HG02938 (cell line): ENCODE measurements at regions not wholly inside any gene's neighbourhood (a gene's known extent, or its start where the extent isn't known, plus 50 kb on each side); places are given as distances from the start of the nearest gene placed in this dataset.

ENCODE experiments used
- ATAC-seq: cut with Tn5 transposase; IDR thresholded peaks from one replicate; pipeline ENCODE4 v1.9.1; 2021; ENCODE audit warnings: mild to moderate bottlenecking, moderate library complexity; ENCODE audit not compliant: unreplicated experiment

DNA sequence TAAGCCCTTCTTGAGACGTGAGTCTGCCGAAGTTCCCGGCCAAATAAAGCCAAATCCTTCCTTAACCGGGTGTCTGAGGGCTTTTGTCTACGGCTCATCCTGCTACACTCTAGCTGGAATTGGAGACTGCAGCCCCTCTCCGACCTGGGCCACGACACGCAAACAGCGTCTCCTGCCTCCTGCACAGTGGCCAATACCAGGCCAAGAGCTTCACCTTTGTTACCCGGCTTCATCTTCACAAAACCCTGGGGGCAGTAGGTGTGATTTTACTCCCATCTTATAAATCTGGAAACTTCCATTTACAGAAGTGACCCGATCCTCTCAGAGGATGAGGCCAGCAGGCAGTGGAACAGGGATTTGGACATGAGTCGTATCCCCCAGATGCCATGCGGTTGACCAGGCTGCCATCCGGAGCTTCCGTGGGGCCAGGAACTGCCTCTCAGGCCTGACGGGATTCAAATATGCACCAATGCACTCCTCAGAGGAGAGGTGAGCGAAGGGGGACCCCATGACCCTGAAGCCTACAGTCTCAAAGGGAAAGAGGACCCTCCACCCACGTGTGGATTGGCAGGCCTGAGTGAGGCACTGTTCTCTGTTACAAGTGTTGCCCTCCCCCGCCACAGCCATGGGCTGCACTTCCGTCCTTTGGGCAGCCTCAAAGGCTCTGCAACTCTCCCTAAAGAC, 53.2 kb upstream of the KLF13 start:
- ATAC-seq: no peak

- no peak for ATAC-seq
These were observed 51.9 kb upstream of the KLF13 start for GRCh38 chr15:31274496-31275330.

DNA sequence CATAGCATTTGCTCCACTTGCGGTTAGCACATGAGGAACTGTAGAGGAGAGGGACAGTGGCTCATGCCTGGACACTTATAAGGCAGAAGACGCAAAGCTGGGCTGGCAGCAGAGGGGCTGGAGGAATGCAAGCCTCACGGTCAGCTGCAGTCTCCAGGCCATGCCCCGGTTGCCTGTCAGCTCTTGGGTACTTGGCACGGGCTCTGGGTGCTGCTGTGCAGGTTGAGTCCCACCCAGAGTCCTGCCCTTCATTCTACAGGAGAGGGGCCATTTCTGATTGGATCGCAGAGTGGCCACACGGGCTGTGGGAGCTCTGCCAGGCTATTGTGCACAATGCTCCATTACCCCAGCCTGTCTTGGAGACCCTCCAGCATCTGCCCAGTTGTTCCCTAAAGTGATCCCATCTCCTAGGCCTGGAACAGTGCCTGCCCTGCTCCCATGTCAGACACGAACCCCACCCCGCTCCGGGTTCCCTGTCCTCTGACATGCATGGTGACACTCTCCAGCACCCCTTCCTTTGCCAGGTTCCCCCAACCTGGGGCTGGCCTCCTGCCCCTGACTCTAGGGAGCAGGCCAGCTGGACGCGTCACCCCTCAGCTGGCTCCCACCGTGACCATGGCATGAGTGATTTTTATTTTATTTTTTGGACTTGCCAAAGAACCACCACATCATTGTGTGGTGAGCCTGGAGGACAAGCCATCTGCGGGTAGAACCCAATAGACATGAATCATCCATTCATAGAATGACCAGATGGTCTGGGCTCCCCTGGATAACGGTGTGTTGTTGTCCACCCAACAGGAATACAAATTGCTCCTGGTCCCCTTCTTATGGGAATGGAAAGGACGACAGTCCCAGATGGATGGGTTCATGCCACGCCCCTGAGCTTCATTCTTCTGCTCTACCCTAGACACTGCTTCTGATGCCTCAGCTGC, 51.0 kb upstream of the KLF13 start:
- ATAC-seq: no peak

DNA sequence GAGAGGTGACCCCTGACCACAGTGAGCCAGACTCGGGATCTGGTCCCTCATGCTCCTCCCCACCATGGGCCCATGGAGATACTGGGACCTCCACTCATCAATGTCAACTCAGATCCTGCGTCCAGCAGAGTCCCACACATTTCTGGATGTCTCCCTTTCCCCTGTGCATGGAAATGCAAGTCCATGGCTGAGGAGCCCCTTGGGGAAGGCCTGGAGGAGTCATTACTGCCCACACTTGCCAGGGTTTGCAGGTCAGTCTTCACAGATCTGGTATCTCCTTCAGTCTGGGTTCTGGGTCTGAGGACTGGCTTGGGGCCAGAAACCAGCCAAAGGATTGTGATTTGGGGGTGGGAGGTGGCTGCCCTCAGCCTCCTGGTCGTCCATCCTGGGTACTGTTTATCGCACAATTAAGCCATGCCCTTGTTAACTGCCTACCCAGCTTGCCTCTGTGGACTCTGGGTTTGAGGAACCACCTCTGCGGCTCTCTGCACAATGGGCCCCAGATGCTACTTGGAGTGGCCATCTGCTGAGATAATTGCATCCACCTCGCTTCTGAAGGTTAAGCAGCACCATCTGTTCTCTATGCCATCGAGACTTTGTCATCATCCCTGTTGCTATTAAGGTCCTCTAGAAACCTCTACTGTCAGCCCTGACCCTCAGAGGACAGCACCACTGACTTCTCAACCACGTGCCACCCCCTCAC, 49.9 kb upstream of the KLF13 start:
- ATAC-seq: no peak
